WTC11 (cell line): ENCODE measurements at regions not wholly inside any gene's neighbourhood (a gene's known extent, or its start where the extent isn't known, plus 50 kb on each side); places are given as distances from the start of the nearest gene placed in this dataset.

Experiments
- ATAC-seq: fragments of 200-7000 bp; cut with Tn5 transposase; 2 replicates; pipeline ENCODE4 v1.10.0; 2021; ENCODE audit warnings: mild to moderate bottlenecking, moderate library complexity
- CTCF ChIA-PET: fragments of 300-600 bp; sonication (Branson Sonifier 250); formaldehyde crosslinking; loops from one replicate; lab custom pipeline; 2021; ENCODE audit warnings: antibody characterized with exemption; lab: Charles Lee
- POLR2A ChIA-PET: fragments of 350-600 bp; sonication (Branson Sonifier 250); formaldehyde crosslinking; loops from one replicate; lab custom pipeline; 2021; ENCODE audit warnings: antibody characterized with exemption; lab: Charles Lee
- DNase-seq: peaks from one replicate; pipeline ENCODE4 v3.0.0; 2021; ENCODE audit warnings: low spot score
- H3K27ac Mint-ChIP-seq: 2 replicates; pipeline ENCODE4 v1.8.0; 2021; ENCODE audit warnings: mixed read lengths
- H3K27me3 Mint-ChIP-seq: 2 replicates; pipeline ENCODE4 v1.8.0; 2021; ENCODE audit warnings: low read depth, mild to moderate bottlenecking, moderate library complexity, mixed read lengths
- H3K36me3 Mint-ChIP-seq: 2 replicates; pipeline ENCODE4 v1.8.0; 2021; ENCODE audit warnings: mixed read lengths
- H3K4me1 Mint-ChIP-seq: 2 replicates; pipeline ENCODE4 v1.8.0; 2022; ENCODE audit warnings: mixed read lengths
- H3K4me3 Mint-ChIP-seq: 2 replicates; pipeline ENCODE4 v1.8.0; 2021; ENCODE audit warnings: mild to moderate bottlenecking, moderate library complexity, mixed read lengths
- H3K9me3 Mint-ChIP-seq: 2 replicates; pipeline ENCODE4 v1.8.0; 2021; ENCODE audit warnings: mixed read lengths
- CBFB ChIP-seq: sonication (generic); formaldehyde crosslinking; IDR thresholded peaks from 2 replicates; pipeline ENCODE4 v1.8.1; 2022; ENCODE audit warnings: mild to moderate bottlenecking, low read depth, missing genetic modification reagents
- ESRRA ChIP-seq: sonication (generic); formaldehyde crosslinking; IDR thresholded peaks from 2 replicates; pipeline ENCODE4 v1.8.1; 2022; ENCODE audit warnings: mild to moderate bottlenecking, missing genetic modification reagents, borderline replicate concordance
- ETV6 ChIP-seq: sonication (generic); formaldehyde crosslinking; IDR thresholded peaks from 2 replicates; pipeline ENCODE4 v1.8.1; 2022; ENCODE audit warnings: mild to moderate bottlenecking, missing genetic modification reagents
- GRHL2 ChIP-seq: fragments of 250-450 bp; sonication (Bioruptor Pico); IDR thresholded peaks from 2 replicates; pipeline ENCODE4 v1.8.0; 2022; ENCODE audit warnings: mild to moderate bottlenecking, moderate library complexity; ENCODE audit not compliant: insufficient replicate concordance, severe bottlenecking
- JUN ChIP-seq: sonication (generic); formaldehyde crosslinking; IDR thresholded peaks from 2 replicates; pipeline ENCODE4 v1.8.0; 2023; ENCODE audit warnings: mild to moderate bottlenecking, missing genetic modification reagents
- KAT7 ChIP-seq: sonication (generic); formaldehyde crosslinking; IDR thresholded peaks from 2 replicates; pipeline ENCODE4 v1.8.1; 2023; ENCODE audit warnings: missing genetic modification reagents, mild to moderate bottlenecking, borderline replicate concordance
- PRDM15 ChIP-seq: sonication (generic); formaldehyde crosslinking; IDR thresholded peaks from 2 replicates; pipeline ENCODE4 v1.8.0; 2022; ENCODE audit warnings: missing genetic modification reagents
- PREB ChIP-seq: sonication (generic); formaldehyde crosslinking; IDR thresholded peaks from 2 replicates; pipeline ENCODE4 v1.8.1; 2022; ENCODE audit warnings: mild to moderate bottlenecking, missing genetic modification reagents, moderate library complexity, borderline replicate concordance
- STAT6 ChIP-seq: sonication (generic); formaldehyde crosslinking; conservative IDR thresholded peaks from 2 replicates; pipeline ENCODE4 v1.8.1; 2023; ENCODE audit warnings: mild to moderate bottlenecking, low read depth, missing genetic modification reagents, moderate library complexity
- TP53 ChIP-seq: sonication (generic); formaldehyde crosslinking; IDR thresholded peaks from 2 replicates; pipeline ENCODE4 v1.8.1; 2023; ENCODE audit warnings: mild to moderate bottlenecking, missing genetic modification reagents
- ZNF121 ChIP-seq: sonication (generic); formaldehyde crosslinking; IDR thresholded peaks from 2 replicates; pipeline ENCODE4 v1.8.0; 2023; ENCODE audit warnings: missing genetic modification reagents
- TF ChIP-seq, protein P1 (sequence below): fragments of 250-450 bp; sonication (Bioruptor Pico); IDR thresholded peaks from 2 replicates; pipeline ENCODE4 v1.8.0; 2021; ENCODE audit warnings: mild to moderate bottlenecking
- TF ChIP-seq, protein P2 (sequence below): sonication (generic); formaldehyde crosslinking; conservative IDR thresholded peaks from 2 replicates; pipeline ENCODE4 v1.8.1; 2022; ENCODE audit warnings: mild to moderate bottlenecking, missing genetic modification reagents
- TF ChIP-seq, protein P3 (sequence below): fragments of 250-450 bp; sonication (Bioruptor Pico); IDR thresholded peaks from 2 replicates; pipeline ENCODE4 v1.9.0; 2021; ENCODE audit warnings: mild to moderate bottlenecking

DNA sequence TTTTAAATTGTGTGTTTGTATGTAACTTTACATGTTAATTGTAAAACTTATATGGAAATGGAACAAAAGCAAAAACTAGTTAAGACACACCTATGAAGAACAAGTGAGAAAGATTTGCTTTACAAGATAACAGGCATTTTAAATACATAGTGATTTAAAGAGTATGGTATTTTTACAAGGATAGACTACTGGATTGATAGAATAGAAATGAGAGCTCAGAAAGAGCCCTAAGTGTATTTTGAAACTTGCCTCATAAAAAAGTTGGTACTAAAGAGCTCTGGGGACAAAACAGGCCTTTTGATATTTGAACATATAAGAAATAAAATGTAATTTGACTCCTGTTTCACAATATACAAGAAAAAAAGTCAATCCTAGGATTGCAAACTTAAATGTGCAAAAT lies 928.4 kb downstream of the REEP3 start:
- no peak overlapping the region for H3K4me3 Mint-ChIP-seq
- ATAC-seq (no peak), DNase-seq (no peak)
- no peak overlapping the region for H3K27ac Mint-ChIP-seq
- H3K36me3 Mint-ChIP-seq, result peaks cover 16% of the 10 kb centered on the region
- ChIA-PET CTCF (interaction anchor here (1.2 kb wide), 1 partner anchor 408 kb away, joined by 3 read pairs; no protein-coding TSS in a partner anchor), POLR2A (no interaction called here)
- no peaks in the 10 kb centered on the region for H3K4me1 Mint-ChIP-seq
- no peaks in the 10 kb centered on the region for H3K27me3 Mint-ChIP-seq
- TF ChIP-seq CBFB (CRISPR knock-in tag) (no peak), KAT7 (CRISPR knock-in tag) (no peak), ESRRA (CRISPR knock-in tag) (no peak), GRHL2 (no peak), PRDM15 (no peak), JUN (CRISPR knock-in tag) (no peak), PREB (no peak), TP53 (CRISPR knock-in tag) (no peak), STAT6 (CRISPR knock-in tag) (no peak), ETV6 (CRISPR knock-in tag) (no peak), ZNF121 (CRISPR knock-in tag) (no peak)
- TF ChIP-seq, protein P1, sequence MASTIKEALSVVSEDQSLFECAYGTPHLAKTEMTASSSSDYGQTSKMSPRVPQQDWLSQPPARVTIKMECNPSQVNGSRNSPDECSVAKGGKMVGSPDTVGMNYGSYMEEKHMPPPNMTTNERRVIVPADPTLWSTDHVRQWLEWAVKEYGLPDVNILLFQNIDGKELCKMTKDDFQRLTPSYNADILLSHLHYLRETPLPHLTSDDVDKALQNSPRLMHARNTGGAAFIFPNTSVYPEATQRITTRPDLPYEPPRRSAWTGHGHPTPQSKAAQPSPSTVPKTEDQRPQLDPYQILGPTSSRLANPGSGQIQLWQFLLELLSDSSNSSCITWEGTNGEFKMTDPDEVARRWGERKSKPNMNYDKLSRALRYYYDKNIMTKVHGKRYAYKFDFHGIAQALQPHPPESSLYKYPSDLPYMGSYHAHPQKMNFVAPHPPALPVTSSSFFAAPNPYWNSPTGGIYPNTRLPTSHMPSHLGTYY, result no peak
- TF ChIP-seq, protein P2, sequence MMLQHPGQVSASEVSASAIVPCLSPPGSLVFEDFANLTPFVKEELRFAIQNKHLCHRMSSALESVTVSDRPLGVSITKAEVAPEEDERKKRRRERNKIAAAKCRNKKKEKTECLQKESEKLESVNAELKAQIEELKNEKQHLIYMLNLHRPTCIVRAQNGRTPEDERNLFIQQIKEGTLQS (CRISPR knock-in tag), result no peak
- TF ChIP-seq, protein P3, sequence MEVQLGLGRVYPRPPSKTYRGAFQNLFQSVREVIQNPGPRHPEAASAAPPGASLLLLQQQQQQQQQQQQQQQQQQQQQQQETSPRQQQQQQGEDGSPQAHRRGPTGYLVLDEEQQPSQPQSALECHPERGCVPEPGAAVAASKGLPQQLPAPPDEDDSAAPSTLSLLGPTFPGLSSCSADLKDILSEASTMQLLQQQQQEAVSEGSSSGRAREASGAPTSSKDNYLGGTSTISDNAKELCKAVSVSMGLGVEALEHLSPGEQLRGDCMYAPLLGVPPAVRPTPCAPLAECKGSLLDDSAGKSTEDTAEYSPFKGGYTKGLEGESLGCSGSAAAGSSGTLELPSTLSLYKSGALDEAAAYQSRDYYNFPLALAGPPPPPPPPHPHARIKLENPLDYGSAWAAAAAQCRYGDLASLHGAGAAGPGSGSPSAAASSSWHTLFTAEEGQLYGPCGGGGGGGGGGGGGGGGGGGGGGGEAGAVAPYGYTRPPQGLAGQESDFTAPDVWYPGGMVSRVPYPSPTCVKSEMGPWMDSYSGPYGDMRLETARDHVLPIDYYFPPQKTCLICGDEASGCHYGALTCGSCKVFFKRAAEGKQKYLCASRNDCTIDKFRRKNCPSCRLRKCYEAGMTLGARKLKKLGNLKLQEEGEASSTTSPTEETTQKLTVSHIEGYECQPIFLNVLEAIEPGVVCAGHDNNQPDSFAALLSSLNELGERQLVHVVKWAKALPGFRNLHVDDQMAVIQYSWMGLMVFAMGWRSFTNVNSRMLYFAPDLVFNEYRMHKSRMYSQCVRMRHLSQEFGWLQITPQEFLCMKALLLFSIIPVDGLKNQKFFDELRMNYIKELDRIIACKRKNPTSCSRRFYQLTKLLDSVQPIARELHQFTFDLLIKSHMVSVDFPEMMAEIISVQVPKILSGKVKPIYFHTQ (CRISPR knock-in tag), result no peak
- H3K9me3 Mint-ChIP-seq, result peaks cover 28% of the 10 kb centered on the region
